ENCODE measurements at regions not wholly inside any gene's neighbourhood (a gene's known extent, or its start where the extent isn't known, plus 50 kb on each side); places are given as distances from the start of the nearest gene placed in this dataset.
"Not testable (repeated sequence)": the region's sequence is repeated elsewhere in the genome, so short reads cannot be mapped to it uniquely, and the experiment has no call there.

- H3K27me3 Mint-ChIP-seq = no peaks in the 10 kb centered on the region
- H3K27ac Mint-ChIP-seq = no peak overlapping the region
- no peaks in the 10 kb centered on the region for H3K9me3 Mint-ChIP-seq
- H3K4me1 Mint-ChIP-seq (ENCODE audit: low read depth) = no peaks in the 10 kb centered on the region
- H3K4me3 Mint-ChIP-seq = no peak overlapping the region
- no peaks in the 10 kb centered on the region for H3K36me3 Mint-ChIP-seq (ENCODE audit: low read depth)
Measured at GRCh38 chr7:114175125-114175524, 239.5 kb upstream of the FOXP2 start.

DNA sequence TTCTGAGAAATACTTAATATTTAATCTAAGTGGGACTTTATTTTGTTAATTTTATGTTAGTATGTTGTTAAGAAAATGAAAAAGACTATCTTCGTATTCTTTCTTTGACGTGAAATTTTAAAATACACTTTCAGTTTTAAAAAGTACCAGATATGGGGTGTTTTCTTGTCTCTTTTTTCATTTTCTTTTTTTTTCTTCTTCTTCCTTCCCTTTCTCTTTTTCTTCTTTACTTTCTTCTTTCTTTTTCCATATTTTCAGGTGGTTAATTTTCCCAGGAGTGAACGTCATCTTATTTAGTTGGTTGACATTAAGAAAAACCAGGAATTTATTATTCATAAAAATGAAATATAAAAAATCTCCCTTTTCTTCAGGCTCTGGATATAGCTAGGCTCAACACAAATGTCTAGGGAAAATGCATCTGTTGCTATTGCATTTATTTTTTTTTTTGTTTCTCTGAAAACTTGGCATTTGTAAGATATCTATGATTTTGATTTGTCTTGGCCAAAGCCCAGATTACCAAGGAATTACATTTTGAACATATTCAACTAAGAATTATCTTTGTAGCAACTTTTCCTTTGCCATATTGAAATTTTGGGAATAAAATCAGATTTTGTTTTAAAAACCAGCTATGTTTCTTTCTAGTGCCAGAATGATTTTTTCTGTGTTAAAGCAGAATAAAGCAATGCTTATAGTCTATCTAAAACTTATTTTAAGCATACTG is 241.3 kb upstream of the FOXP2 start:
- no peak overlapping the region for H3K27ac Mint-ChIP-seq
- H3K4me3 Mint-ChIP-seq = no peak overlapping the region
- H3K27me3 Mint-ChIP-seq = no peaks in the 10 kb centered on the region
- H3K9me3 Mint-ChIP-seq = no peaks in the 10 kb centered on the region
- no peaks in the 10 kb centered on the region for H3K4me1 Mint-ChIP-seq (ENCODE audit: low read depth)
- no peaks in the 10 kb centered on the region for H3K36me3 Mint-ChIP-seq (ENCODE audit: low read depth)

GRCh38 chr7:114169389-114169788 is 245.2 kb upstream of the FOXP2 start:
- not testable (repeated sequence) for H3K4me1 Mint-ChIP-seq (ENCODE audit: low read depth); H3K9me3 Mint-ChIP-seq; H3K27me3 Mint-ChIP-seq; H3K27ac Mint-ChIP-seq; H3K36me3 Mint-ChIP-seq (ENCODE audit: low read depth); H3K4me3 Mint-ChIP-seq

GRCh38 chr7:114160925-114161324 is 242.1 kb upstream of the PPP1R3A start:
- Mint-ChIP-seq H3K36me3 (ENCODE audit: low read depth) (no peaks in the 10 kb centered on the region), H3K27ac (no peak overlapping the region), H3K9me3 (peaks cover 4% of the 10 kb centered on the region), H3K27me3 (no peaks in the 10 kb centered on the region), H3K4me3 (no peak overlapping the region), H3K4me1 (ENCODE audit: low read depth) (no peaks in the 10 kb centered on the region)

- Mint-ChIP-seq H3K27me3 (no peaks in the 10 kb centered on the region), H3K27ac (no peak overlapping the region), H3K4me3 (no peak overlapping the region), H3K9me3 (peaks cover 4% of the 10 kb centered on the region), H3K36me3 (ENCODE audit: low read depth) (no peaks in the 10 kb centered on the region), H3K4me1 (ENCODE audit: low read depth) (no peaks in the 10 kb centered on the region)
Measured at GRCh38 chr7:114158854-114159253, 240.0 kb upstream of the PPP1R3A start.

- Mint-ChIP-seq H3K27ac (no peak overlapping the region), H3K4me3 (no peak overlapping the region), H3K36me3 (ENCODE audit: low read depth) (no peaks in the 10 kb centered on the region), H3K27me3 (no peaks in the 10 kb centered on the region), H3K4me1 (ENCODE audit: low read depth) (no peaks in the 10 kb centered on the region), H3K9me3 (peaks cover 4% of the 10 kb centered on the region)
Measured at GRCh38 chr7:114158275-114158674, 239.5 kb upstream of the PPP1R3A start.

- Mint-ChIP-seq H3K9me3 (peaks cover 4% of the 10 kb centered on the region), H3K4me3 (no peak overlapping the region), H3K27ac (no peak overlapping the region), H3K36me3 (ENCODE audit: low read depth) (no peaks in the 10 kb centered on the region), H3K27me3 (no peaks in the 10 kb centered on the region), H3K4me1 (ENCODE audit: low read depth) (no peaks in the 10 kb centered on the region)
Measured at GRCh38 chr7:114156178-114156577, 237.4 kb upstream of the PPP1R3A start.

- Mint-ChIP-seq H3K4me3 (no peak overlapping the region), H3K9me3 (peaks cover 4% of the 10 kb centered on the region), H3K27me3 (no peaks in the 10 kb centered on the region), H3K36me3 (ENCODE audit: low read depth) (no peaks in the 10 kb centered on the region), H3K4me1 (ENCODE audit: low read depth) (no peaks in the 10 kb centered on the region), H3K27ac (no peak overlapping the region)
Measured at GRCh38 chr7:114155116-114156110, 236.6 kb upstream of the PPP1R3A start.

GRCh38 chr7:114153700-114154099 is 234.9 kb upstream of the PPP1R3A start:
- no peaks in the 10 kb centered on the region for H3K27me3 Mint-ChIP-seq
- H3K4me1 Mint-ChIP-seq (ENCODE audit: low read depth) = no peaks in the 10 kb centered on the region
- no peaks in the 10 kb centered on the region for H3K9me3 Mint-ChIP-seq
- H3K36me3 Mint-ChIP-seq (ENCODE audit: low read depth) = no peaks in the 10 kb centered on the region
- H3K4me3 Mint-ChIP-seq = no peak overlapping the region
- H3K27ac Mint-ChIP-seq = no peak overlapping the region

GRCh38 chr7:114152314-114152938 is 233.6 kb upstream of the PPP1R3A start:
- no peak overlapping the region for H3K27ac Mint-ChIP-seq
- no peaks in the 10 kb centered on the region for H3K27me3 Mint-ChIP-seq
- no peaks in the 10 kb centered on the region for H3K36me3 Mint-ChIP-seq (ENCODE audit: low read depth)
- H3K9me3 Mint-ChIP-seq = no peaks in the 10 kb centered on the region
- H3K4me1 Mint-ChIP-seq (ENCODE audit: low read depth) = no peaks in the 10 kb centered on the region
- H3K4me3 Mint-ChIP-seq = no peak overlapping the region

GRCh38 chr7:114151777-114152176 is 233.0 kb upstream of the PPP1R3A start:
- no peak overlapping the region for H3K4me3 Mint-ChIP-seq
- H3K36me3 Mint-ChIP-seq (ENCODE audit: low read depth) = no peaks in the 10 kb centered on the region

GRCh38 chr7:114150689-114151088 is 231.9 kb upstream of the PPP1R3A start:
- Mint-ChIP-seq H3K27ac (no peak overlapping the region), H3K27me3 (no peaks in the 10 kb centered on the region), H3K4me1 (ENCODE audit: low read depth) (no peaks in the 10 kb centered on the region), H3K4me3 (no peak overlapping the region), H3K9me3 (no peaks in the 10 kb centered on the region), H3K36me3 (ENCODE audit: low read depth) (no peaks in the 10 kb centered on the region)

More at GRCh38 chr7:114151777-114152176, 233.0 kb upstream of the PPP1R3A start:
- no peak overlapping the region for H3K27ac Mint-ChIP-seq
- no peaks in the 10 kb centered on the region for H3K4me1 Mint-ChIP-seq (ENCODE audit: low read depth)
- no peaks in the 10 kb centered on the region for H3K27me3 Mint-ChIP-seq
- H3K9me3 Mint-ChIP-seq = no peaks in the 10 kb centered on the region

DNA sequence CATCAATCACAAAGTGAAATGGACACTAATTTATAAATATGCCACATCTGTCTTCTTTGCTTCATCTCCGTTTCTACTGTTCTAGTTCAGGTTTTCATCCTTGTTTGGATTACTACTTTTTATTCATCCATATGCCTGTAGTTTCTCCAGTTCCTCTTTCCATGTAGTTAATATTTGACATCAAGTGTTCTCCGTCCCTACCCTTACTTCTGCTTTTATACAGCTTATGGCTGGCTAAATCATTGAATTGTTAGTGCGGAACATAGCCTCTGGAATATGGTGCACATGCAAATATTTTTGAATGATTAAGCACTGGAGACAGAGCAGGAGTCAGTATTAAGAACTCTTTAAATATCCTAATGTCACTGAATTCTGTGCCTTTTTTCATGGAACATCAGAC is 230.0 kb upstream of the PPP1R3A start:
- no peak overlapping the region for H3K27ac Mint-ChIP-seq
- no peaks in the 10 kb centered on the region for H3K27me3 Mint-ChIP-seq
- no peaks in the 10 kb centered on the region for H3K9me3 Mint-ChIP-seq
- H3K4me3 Mint-ChIP-seq = no peak overlapping the region
- no peaks in the 10 kb centered on the region for H3K4me1 Mint-ChIP-seq (ENCODE audit: low read depth)
- no peaks in the 10 kb centered on the region for H3K36me3 Mint-ChIP-seq (ENCODE audit: low read depth)

DNA sequence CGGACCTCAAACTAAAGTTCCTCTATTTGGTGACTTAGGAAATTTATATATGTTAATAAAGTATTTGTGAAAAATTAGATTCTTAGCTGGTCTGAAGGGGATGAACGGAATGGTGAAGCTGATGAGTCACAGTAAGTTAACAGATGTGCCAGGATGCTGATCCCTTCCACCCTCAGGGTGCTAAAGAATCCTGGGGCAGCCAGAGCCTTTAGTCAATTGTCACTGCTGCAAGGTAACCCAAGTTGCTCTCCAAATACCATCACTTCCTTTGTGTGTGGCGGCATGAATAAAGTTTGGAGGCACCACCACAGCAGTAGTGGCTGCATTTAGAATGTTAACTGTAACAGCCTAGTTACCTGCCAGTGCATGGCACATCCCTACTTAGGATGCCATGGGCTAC is 222.6 kb upstream of the PPP1R3A start:
- Mint-ChIP-seq H3K4me3 (no peak overlapping the region), H3K9me3 (no peaks in the 10 kb centered on the region), H3K27me3 (no peaks in the 10 kb centered on the region), H3K4me1 (ENCODE audit: low read depth) (no peaks in the 10 kb centered on the region), H3K36me3 (ENCODE audit: low read depth) (no peaks in the 10 kb centered on the region), H3K27ac (no peak overlapping the region)

GRCh38 chr7:114140561-114140960 is 221.8 kb upstream of the PPP1R3A start:
- no peak overlapping the region for H3K4me3 Mint-ChIP-seq
- no peak overlapping the region for H3K27ac Mint-ChIP-seq
- no peaks in the 10 kb centered on the region for H3K9me3 Mint-ChIP-seq
- H3K36me3 Mint-ChIP-seq (ENCODE audit: low read depth) = no peaks in the 10 kb centered on the region
- H3K27me3 Mint-ChIP-seq = no peaks in the 10 kb centered on the region
- no peaks in the 10 kb centered on the region for H3K4me1 Mint-ChIP-seq (ENCODE audit: low read depth)

Measured in stimulated activated naive CD8-positive, alpha-beta T cell treated with anti-CD3 and anti-CD28 coated beads, Interleukin-15, Interleukin-2, amounts not matched to agents 100 ng/mL and 50 ng/mL, for 24 hours (primary cell).